ENCODE measurements at regions not wholly inside any gene's neighbourhood (a gene's known extent, or its start where the extent isn't known, plus 50 kb on each side); places are given as distances from the start of the nearest gene placed in this dataset.
"Not testable (repeated sequence)": the region's sequence is repeated elsewhere in the genome, so short reads cannot be mapped to it uniquely, and the experiment has no call there.

DNA sequence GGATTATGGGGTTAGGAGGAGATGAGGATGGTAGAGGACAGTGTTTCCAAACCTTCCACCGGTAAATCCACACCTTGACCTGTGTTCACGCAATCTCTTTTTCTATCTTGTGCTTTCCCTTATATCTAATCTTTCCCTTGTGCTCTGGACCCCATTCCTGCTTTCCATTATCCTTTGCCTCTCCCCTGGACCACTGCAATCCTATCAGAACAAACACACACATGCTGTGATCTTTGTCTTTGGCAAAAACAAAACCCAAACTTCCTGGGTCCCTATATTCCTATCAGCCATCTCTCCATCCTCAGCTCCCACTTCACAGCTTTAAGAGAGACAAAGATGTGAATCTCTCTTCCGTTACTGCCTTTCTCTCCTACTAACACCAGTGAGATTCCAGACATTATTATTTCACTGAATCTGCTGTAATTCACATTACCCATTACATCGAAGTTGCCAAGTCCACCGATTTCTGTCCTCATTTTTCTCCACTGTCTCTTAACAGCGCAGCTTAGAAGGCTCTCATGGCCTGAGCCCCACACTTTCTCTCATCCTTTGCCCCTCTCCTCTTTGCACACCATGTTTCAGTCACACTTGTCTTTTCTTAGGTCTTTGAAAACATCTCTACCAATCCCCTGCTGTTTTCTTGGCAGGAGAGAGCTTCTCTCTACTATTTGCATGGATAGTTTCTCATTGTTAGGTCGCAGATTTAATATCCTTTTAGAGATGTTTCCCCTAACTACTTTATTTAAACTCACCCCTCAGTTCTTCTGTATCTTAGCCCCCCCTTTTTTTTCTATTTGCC, 230.0 kb upstream of the B3GALT2 start:
- DNase-seq (ENCODE audit: low spot score), result no peak

DNA sequence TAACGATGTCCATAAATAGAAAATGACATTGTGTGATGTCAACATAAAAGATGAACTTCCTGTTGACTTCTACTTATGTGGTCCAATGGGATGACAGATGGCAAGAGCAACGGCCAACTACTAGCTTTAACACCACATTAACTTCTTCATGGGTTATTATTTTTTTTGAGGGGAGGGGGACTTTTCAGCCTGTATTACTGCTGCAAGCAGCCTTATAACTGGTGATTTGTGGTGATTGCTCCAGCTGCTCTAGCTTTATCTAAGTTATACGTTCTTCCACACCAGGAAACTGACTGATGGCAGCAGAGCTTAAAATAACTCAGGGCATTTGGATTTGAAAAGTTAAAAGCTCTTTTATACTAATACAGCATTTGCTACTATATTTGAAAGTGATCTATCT, 228.8 kb upstream of the B3GALT2 start:
- DNase-seq (ENCODE audit: low spot score), result no peak

DNA sequence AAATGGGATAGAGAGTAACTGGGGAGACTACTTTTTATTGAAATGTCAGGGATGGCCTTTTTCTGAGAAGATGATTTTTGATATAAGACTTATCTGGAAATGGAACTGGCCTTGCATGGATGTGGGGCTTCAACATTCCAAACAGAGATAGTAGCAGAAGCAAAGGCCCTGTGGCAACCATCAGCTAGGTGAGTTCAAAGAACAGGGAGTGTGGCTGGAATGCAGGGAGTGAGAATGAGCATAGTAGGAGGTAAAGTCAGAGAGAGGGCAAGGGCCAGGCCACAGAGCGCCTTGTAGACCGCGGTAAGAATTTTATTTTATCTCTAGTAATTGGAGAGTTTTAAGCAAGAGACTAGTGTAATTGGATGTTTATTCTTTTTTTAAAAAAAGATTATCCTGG, 227.0 kb upstream of the B3GALT2 start:
- no peak for DNase-seq (ENCODE audit: low spot score)

DNA sequence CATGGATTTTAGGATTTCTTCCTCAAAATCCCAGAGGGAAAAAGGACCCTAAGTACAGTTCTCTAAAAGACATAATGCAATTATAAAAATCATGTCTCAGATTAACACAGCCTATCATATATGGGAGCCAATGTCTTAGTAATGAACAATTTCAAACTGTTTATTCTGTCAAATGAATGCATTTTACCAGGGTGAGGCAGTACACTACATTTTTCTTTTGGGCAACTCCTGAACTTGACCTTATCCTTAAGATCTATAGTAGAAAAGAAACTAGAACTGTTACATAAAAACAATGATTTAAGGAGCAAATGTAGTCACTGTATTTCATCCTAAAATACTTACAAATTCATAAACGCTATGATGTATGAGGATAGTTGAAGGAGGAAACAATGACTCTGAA, 226.3 kb upstream of the B3GALT2 start:
- no peak for DNase-seq (ENCODE audit: low spot score)

DNA sequence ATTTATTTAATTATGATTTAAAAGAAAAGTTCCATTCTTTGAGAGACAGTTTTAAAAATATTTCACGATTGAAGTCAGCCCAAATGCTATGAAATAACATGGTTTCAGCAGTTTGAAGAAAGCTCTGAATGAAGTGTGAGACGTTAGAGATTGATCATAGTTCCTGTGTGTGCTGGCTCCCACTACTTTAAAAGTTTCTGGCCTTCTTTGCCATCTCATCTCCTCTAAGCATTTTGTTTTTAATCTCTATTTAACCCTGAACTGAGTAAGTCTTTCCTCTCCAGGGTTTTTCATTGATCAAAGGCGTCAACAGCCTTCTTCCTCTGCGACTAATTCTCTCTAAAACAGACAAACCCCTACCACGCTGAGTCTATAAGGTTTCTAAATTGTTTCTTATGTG, 225.3 kb upstream of the B3GALT2 start:
- DNase-seq (ENCODE audit: low spot score), result no peak

DNA sequence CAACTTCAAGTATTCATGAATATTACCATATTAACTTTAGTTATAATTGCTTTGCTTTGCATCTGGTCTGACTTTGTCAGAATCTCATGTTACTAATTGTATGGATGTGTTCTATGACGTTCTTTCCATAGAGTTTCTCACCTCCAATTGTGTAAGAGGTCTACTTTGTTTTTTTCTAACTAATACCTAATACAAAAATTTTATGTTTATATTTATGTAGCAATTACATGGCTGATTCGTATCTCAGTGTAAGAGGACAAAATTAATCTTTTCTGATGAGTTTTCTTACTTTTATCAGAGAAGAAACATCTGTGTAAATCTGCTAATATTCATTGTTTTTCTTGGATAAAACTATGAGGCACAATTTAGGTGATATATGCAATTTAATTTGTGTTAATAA, 224.8 kb upstream of the B3GALT2 start:
- DNase-seq (ENCODE audit: low spot score), result no peak

DNA sequence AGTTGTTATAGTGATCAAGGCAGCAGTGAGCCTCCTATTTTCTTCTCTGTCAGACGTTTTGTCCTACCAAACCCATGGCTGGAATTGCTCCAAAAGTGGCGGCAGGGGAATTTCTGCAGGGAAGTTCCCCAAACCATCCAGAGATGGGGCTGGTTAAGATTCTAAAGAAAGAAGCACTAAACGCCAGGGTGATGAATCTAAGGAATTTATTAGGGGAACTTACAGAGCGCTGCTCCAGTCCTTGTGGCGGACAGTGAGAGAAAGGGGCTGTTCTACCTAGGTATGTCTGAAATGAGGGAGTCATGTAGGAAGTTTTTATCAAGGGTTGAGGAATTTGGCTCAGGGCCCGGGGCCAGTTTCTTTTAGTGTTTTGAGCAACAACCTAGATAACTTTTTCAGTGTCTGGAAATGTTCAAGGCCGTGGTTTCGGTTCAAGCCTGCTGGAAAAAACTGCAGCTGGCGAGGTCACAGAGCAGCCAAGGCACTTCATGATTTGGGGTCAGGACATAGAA, 222.4 kb upstream of the B3GALT2 start:
- peak; percentile 63 for DNase-seq (ENCODE audit: low spot score)

DNA sequence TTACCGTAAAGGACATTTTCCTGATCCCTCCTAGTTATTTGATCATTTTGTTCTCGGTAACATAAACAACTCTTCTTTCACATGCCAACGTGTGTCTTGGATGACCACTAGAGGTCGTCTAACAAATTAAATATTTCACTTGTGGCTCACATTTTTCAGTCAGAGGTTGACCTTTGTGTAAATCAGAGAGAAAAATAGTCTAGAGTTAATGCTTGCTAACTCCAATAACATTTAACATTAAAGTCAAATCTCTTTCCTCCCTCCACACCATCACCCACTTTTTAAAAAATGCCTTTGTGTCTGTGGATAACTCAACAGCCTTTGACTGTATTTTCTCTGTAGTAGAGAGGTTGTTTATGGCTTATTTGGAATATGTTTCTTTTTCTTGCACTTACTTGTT, 220.5 kb upstream of the B3GALT2 start:
- DNase-seq (ENCODE audit: low spot score), result no peak

DNA sequence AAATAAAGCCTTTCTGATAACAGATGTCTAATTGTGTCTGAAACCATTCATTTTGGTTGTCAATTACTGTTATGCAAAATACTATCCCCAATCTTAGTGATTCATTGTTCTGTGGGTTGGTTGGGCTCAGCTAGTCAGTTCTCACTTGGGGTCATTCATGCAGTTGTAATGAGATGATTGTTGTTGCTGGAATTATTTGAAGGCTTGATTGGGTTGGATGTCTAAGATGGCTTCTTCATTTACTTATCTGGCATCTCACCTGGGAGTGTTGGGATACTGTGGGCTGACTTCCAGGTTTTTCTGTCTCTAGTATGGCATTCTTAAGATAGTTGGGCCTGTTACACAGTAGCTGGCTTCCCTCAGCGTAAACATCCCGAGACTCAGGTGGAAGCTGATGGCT, 217.8 kb upstream of the B3GALT2 start:
- DNase-seq (ENCODE audit: low spot score), result no peak

DNA sequence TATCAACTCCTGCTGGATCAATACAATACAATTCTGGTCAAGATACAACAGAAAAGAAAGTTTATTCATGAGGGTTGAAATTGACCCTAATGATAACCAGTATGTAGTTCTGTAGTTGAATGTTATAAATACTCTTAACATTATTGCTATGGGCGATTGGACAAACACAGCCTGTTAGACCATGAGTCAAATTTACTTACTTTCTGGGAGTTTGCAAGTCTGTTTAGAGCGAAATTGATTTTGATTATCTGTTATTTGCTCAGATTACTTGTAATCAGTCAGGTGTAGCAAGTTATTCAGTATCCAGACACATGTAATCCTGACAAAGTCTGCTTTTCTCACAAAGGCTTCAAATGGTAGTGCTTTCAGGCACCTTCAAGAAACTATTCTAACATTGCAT, 216.6 kb upstream of the B3GALT2 start:
- DNase-seq (ENCODE audit: low spot score), result no peak

DNA sequence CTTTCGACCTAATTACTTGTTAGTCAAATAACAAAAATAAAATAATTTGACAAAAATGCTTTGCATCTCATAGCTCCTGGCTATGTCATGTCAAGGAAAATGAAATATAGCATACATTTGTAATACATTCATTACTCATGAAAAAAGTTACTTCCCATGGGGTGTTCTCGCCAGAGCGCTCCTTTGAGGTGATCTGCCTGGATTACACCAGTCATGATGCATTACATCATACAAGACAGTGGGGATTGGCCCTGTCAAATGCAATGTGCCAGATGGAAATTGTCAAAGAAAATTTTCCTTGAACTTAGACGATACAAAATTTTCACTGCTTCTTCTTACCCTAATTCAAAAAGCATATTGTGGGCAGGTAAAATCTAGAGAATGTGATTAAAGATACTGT, 215.6 kb upstream of the B3GALT2 start:
- DNase-seq (ENCODE audit: low spot score), result no peak

DNA sequence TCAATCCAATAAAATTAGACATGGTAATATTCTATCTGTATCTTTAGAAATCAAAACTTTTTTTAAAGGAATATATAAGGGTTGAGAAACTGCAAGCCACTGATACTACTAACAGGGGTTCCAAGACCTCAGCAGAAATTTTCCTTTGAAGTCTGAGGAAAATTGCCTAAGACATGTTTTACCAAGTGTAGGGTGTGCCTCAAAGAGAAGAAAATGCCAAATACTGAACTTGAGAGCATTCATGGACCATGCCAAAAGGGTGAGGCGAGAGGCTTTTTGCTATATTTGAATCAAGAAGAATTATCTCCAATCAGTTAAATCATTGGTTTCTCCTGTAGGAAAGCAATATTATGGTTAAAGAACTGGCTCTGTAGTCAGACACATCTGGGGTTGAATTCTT, 207.9 kb upstream of the B3GALT2 start:
- DNase-seq (ENCODE audit: low spot score), result no peak

DNA sequence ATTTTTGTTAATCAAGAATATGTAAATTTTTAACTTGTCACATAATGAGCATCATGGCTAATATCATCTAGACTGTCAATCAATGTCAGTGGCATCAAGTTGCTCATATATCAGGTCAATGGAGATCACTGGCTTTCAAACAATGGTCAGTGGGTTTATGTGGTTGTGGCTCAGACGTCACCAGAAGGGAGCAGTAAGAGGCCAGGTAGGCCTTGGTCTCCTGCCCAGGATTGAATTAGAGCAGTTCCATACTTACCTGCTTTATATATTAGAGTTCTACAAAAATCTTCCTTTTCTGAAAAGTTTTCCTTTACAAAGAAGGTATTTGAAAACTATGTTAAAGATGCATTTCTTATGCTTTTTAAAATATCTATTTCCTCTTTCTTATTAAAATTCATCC, 206.3 kb upstream of the B3GALT2 start:
- DNase-seq (ENCODE audit: low spot score), result no peak

DNA sequence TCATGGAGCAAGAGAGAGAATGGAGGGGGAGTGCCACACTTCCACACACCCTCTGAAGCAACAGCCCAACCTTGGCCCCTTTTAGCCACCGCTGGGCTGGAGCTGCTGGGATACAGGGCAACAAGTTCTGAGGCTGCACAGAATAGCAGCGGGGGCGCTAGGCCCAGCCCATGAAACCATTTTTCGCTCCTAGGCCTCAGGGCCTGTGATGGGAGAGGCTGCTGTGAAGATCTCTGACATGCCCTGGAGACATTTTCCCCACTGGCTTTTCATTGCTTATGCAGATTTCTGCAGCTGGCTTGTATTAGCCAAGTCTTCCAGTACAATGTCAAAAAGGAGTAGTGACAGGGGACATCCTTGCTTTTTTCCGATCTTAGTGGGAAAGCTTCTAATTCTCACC, 202.3 kb upstream of the B3GALT2 start:
- no peak for DNase-seq (ENCODE audit: low spot score)

DNA sequence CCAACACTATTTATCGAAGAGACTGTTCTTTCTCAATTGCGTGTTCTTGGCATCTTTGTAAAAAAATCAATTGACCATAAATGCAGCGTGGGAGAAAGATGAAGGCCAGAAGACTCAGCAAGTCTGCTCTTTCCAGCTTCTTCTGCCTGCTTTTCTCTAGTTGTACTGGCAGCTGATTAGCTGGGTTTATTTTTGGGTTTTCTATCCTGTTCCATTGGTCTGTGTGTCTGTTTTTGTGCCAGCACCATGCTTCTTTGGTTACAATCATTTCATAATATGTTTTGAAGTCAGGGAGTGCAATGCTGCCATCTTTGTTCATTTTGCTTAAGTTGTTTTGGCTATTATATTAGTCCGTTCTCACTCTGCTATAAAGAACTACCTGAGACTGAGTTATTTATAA, 201.8 kb upstream of the B3GALT2 start:
- no peak for DNase-seq (ENCODE audit: low spot score)

DNA sequence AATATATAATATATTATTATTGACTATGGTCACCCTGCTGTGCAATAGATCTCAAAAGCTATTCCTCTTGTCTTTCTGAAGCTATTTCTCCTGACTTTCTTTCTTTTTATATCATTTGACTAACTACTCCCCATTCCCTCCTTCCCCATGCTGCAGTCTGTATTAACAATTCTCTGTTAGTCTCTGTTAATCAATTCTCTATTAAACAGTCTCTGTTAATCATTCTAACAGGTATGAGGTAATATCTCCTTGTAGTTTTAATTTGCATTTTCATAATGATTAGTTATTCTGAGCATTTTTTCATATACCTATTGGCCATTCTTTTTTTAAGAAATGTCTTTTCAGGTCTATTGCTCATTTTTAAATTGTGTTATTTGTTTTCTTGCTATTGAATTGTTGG, 201.0 kb upstream of the B3GALT2 start:
- no peak for DNase-seq (ENCODE audit: low spot score)

DNA sequence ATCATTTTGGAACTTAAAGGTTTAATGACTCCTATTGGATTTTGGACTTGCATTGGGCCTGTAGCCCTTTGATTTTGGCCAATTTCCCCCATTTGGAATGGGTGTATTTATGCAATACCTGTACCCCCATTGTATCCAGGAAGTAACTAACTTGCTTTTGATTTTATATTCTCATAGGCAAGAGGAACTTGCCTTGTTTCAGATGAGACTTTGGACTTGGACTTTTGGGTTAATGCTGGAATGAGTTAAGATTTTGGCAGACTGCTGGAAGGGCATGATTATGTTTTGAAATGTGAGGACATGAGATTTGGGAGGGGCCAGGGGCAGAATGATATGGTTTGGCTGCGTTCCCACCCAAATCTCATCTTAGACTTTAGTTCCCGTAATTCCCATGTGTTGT, 192.0 kb upstream of the B3GALT2 start:
- DNase-seq (ENCODE audit: low spot score), result not testable (repeated sequence)

DNA sequence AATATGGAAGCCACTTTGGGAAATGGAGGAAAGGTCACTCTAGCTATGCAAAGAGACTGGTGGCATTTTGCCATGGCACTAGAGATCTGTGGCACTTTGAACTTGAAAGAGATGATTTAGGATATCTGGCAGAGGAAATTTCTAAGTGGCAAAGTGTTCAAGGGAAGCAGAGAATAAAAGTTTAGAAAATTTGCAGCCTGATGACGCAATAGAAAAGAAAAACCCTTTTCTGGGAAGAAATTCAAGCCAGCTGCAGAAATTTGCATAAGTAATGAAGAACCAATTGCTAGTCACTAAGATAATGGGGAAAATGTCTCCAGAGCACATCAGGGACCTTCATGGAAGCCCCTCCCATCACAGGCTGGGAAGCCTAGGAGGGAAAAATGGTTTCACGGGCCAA, 191.1 kb upstream of the B3GALT2 start:
- DNase-seq (ENCODE audit: low spot score), result no peak

DNA sequence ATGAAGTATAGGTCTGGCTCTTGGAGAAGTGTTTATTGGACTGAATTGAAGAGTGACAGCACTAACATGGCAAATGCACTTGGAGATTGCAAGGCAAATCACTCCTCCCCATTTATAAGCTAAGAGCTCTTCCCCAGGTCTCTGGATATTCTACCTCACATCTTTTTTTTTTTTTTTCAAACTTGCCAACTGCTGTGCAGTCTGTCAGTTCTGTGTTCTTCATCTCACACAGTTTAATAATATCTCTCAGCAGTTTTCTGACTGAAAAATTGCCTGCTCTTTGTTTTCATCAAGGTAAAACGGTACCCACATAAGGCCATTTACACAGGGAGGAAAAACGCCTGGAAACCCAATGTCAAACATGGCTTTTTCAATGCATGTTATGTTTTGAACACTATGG, 186.1 kb upstream of the B3GALT2 start:
- DNase-seq (ENCODE audit: low spot score), result no peak

DNA sequence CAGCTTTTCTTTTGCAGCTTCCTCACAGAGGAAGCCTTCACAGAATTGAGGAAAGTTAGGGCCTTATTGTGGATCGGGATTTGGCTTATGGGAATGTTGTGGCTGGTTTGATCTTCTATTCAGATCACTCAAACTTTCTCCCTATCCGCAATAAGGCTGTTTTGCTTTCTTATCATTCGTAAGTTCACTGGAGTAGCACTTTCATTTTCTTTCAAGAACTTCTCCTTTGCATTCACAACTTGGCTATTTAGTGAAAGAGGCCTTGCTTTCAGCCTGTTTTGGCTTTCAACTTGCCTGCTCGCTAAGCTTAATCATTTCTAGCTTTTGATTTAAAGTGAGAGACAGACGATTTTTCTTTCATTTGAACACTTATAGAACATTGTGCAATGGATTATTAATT, 181.9 kb upstream of the B3GALT2 start:
- DNase-seq (ENCODE audit: low spot score), result no peak

DNA sequence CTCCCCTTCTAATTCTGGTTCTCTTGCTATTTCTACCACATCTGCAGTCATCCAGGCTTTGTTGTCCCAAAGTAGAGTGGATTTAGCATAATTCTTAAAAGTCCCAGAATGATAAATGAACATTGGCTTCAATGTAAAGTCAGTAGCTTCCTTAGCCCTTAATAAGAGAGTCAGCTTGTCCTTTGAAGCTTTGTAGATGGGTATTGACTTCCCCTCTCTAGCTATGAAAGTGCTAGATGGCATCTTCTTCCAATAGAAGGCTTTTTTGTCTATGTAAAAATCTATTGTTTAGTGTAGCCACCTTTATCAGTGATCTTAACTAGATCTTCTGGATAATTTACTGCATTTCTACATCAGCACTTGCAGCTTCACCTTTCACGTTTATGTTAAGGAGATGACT, 181.4 kb upstream of the B3GALT2 start:
- DNase-seq (ENCODE audit: low spot score), result no peak

DNA sequence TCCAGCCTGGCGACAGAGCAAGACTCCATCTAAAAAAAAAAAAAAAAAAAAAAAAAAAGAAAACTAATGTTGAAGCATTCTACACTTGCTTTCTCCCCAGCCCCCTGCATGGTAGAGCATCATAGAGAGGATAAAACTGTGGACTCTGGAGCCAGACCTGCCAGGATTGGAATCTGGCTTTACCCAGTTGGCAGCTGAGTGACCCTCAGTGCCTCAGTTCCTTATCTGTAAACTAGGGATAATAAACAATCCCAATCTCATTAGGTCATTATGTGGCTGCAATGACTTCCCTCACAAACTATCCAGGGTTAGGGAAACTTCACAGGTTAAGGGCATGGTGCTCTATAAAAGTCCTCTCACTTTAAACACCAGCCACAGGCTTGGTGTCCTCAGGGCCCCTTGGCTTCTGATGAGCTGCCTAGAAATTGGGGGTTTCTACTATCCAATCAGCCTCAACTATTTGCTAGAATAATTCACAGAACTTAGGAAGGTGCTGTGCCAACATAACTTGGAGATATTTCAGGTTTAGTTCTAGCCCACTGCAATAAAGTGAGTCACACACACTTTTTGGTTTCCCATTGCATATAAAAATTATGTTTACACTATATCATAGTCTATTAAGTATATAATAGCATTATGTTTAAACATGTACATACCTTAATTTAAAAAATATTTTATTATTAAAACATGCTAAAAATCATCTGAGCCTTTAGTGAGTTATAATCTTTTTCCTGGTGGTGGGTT, 180.5 kb upstream of the B3GALT2 start:
- DNase-seq (ENCODE audit: low spot score), result no peak

DNA sequence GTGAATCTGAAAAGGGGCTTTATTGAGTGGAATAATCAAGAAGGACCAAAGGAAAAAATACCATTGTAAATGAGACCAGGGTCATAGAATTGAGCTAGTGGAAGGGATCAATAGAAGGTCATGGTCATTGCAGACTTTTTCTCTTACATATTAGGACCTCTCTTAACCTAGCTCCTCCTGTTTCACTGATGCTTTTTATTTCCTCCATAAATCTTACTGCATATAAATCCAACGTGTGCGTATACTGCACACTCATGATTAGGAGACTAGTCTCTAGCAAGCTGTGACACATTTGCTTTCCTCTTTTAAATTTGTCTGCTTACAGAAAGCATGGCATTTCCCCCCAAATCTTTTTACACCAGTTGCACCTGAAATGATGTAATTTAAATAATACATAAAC, 179.6 kb upstream of the B3GALT2 start:
- no peak for DNase-seq (ENCODE audit: low spot score)
